ENCODE measurements at regions not wholly inside any gene's neighbourhood (a gene's known extent, or its start where the extent isn't known, plus 50 kb on each side); places are given as distances from the start of the nearest gene placed in this dataset.

DNA sequence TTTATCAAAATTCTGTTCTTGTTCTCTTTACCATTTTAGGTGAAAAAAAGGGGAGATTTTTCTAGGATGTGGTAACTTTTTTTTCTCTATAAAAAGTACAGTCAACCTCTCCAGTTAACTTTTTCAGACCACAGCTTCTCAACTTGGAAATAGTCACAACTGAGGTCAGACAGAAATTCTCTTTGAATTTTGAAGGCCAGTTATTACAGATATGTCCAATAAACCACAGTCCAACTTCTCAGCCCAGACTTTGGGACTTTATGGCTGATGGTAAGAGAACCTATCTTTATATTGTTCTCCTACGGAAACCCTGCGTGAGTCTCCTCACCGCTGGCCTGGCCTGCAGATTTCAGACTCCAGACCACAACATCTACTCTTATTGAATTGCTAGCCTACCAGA, 176.7 kb downstream of the DACT1 start:
- Histone ChIP-seq H3K36me3 (ENCODE audit: control insufficient read depth in 2 of 4, insufficient read depth in 4 of 4, low read length in 3 of 4) (no peaks in the 10 kb centered on the region), H2BK12ac (ENCODE audit: low read depth, low read length) (no peak overlapping the region), H3K56ac (replicated peaks; ENCODE audit: insufficient read length, low read depth, low read length) (no peak overlapping the region), H2BK5ac (ENCODE audit: low read depth, low read length) (no peak overlapping the region), H3K4me2 (ENCODE audit: insufficient read depth in 1 of 2, low read depth in 2 of 2, low read length in 2 of 2) (no peak overlapping the region), H3K27me3 (replicated peaks in 1 of 4; ENCODE audit: control insufficient read depth in 3 of 4, extremely low read depth in 1 of 4, insufficient read depth in 3 of 4, low read length in 3 of 4) (no peaks in the 10 kb centered on the region), H3K79me2 (ENCODE audit: control insufficient read depth in 1 of 2, insufficient read depth in 2 of 2, low read length in 2 of 2) (no peaks in the 10 kb centered on the region), H3K14ac (ENCODE audit: insufficient read length) (no peak overlapping the region), H3K79me1 (ENCODE audit: low read depth, low read length) (no peaks in the 10 kb centered on the region), H2BK15ac (ENCODE audit: low read length) (no peak overlapping the region), H4K91ac (replicated peaks; ENCODE audit: insufficient read length, low read length) (no peak overlapping the region), H2AFZ (ENCODE audit: low read length) (no peak overlapping the region), H2AK5ac (ENCODE audit: low read depth, low read length) (no peak overlapping the region), H2BK20ac (ENCODE audit: low read length) (no peak overlapping the region), H3K4me1 (replicated peaks in 1 of 4; ENCODE audit: control insufficient read depth in 3 of 4, insufficient read depth in 4 of 4, low read length in 3 of 4) (no peaks in the 10 kb centered on the region), H3K4ac (replicated peaks; ENCODE audit: insufficient read length, low read depth, low read length) (no peak overlapping the region), H3K9me3 (ENCODE audit: insufficient read depth in 2 of 2, low read depth in 1 of 2, low read length in 1 of 2) (no peaks in the 10 kb centered on the region), H2BK120ac (replicated peaks; ENCODE audit: low read depth, low read length) (no peak overlapping the region), H3K4me3 (ENCODE audit: extremely low read depth in 1 of 4, insufficient read depth in 2 of 4, low read depth in 3 of 4, low read length in 4 of 4) (no peak overlapping the region), H3K9ac (replicated peaks in 1 of 4; ENCODE audit: extremely low read depth in 1 of 4, low read depth in 3 of 4, low read length in 3 of 4) (no peak overlapping the region), H3K18ac (ENCODE audit: extremely low read depth, low read length) (no peak overlapping the region), H4K5ac (ENCODE audit: insufficient read length, low read depth, low read length) (no peak overlapping the region), H4K8ac (ENCODE audit: extremely low read depth, insufficient read depth, low read length) (no peak overlapping the region), H3K23ac (ENCODE audit: insufficient read length) (no peak overlapping the region), H4K20me1 (replicated peaks in 1 of 2; ENCODE audit: control insufficient read depth in 1 of 2, insufficient read depth in 2 of 2, low read length in 2 of 2) (no peaks in the 10 kb centered on the region), H3K23me2 (ENCODE audit: low read depth, low read length) (no peaks in the 10 kb centered on the region), H3K27ac (ENCODE audit: low read depth, low read length) (no peak overlapping the region)
- ChIA-PET POLR2A (ENCODE audit: partially characterized antibody) (no interaction called here), CTCF (ENCODE audit: partially characterized antibody) (interaction anchor here (1.6 kb wide), 1 partner anchor 14 kb away, joined by 3 read pairs; no protein-coding TSS in a partner anchor)
- FAIRE-seq = no peak
- no peak for DNase-seq (ENCODE audit: low read depth in 1 of 2, low spot score in 2 of 2)
- 95% methylated on average over 3 of the region's 3 CpGs; no CpG with 5 or more reads in 1 of the 2 experiments for WGBS, 2 experiments (ENCODE audit: extremely low coverage in 1 of 2, insufficient coverage in 1 of 2, insufficient read length in 1 of 2, insufficient replicate concordance in 2 of 2, low coverage in 1 of 2, low lambda C conversion rate in 2 of 2, missing lambda C conversion rate in 1 of 2)
- TF ChIP-seq, protein P1, sequence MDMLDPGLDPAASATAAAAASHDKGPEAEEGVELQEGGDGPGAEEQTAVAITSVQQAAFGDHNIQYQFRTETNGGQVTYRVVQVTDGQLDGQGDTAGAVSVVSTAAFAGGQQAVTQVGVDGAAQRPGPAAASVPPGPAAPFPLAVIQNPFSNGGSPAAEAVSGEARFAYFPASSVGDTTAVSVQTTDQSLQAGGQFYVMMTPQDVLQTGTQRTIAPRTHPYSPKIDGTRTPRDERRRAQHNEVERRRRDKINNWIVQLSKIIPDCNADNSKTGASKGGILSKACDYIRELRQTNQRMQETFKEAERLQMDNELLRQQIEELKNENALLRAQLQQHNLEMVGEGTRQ (IDR thresholded peaks at IDR 0.05; ENCODE audit: low read length) = no peak
- TF ChIP-seq, protein P2, sequence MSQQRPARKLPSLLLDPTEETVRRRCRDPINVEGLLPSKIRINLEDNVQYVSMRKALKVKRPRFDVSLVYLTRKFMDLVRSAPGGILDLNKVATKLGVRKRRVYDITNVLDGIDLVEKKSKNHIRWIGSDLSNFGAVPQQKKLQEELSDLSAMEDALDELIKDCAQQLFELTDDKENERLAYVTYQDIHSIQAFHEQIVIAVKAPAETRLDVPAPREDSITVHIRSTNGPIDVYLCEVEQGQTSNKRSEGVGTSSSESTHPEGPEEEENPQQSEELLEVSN (IDR thresholded peaks at IDR 0.05) = no peak
- no peak for TF ChIP-seq RNF2 (IDR thresholded peaks at IDR 0.05; ENCODE audit: borderline replicate concordance, low read depth, low read length, missing control alignments, poor library complexity, severe bottlenecking)
- no peak for TF ChIP-seq SUZ12 (IDR thresholded peaks at IDR 0.05; ENCODE audit: low read length)
- TF ChIP-seq SP4 (IDR thresholded peaks at IDR 0.05; ENCODE audit: low read length) = no peak
- TF ChIP-seq JUN (IDR thresholded peaks at IDR 0.05; ENCODE audit: low read depth, low read length) = no peak
